HEK293 (cell line): ENCODE measurements at regions not wholly inside any gene's neighbourhood (a gene's known extent, or its start where the extent isn't known, plus 50 kb on each side); places are given as distances from the start of the nearest gene placed in this dataset.

Source experiments
- CTCF ChIA-PET: fragments of 350-600 bp; formaldehyde crosslinking; extraction: SDS; loops from one replicate; lab custom pipeline; 2021; ENCODE audit warnings: antibody characterized with exemption; lab: Yijun Ruan, JAX
- POLR2A ChIA-PET: fragments of 300-600 bp; formaldehyde crosslinking; extraction: SDS; loops from one replicate; lab custom pipeline; 2020; ENCODE audit warnings: antibody characterized with exemption, inconsistent platforms; lab: Yijun Ruan, JAX
- H3K27ac ChIP-seq: fragments of 200-500 bp; sonication (Bioruptor generic); 2 replicates; pipeline ENCODE4 v1.5.1; 2014; ENCODE audit warnings: low read depth, low read length, control low read depth, inconsistent platforms; ENCODE audit errors: extremely low read depth
- H3K36me3 ChIP-seq, 2 experiments: fragments of 200-500 bp in 1 of 2; sonication (Bioruptor generic) in 1 of 2; 1 replicate in 1 of 2; 2 replicates in 1 of 2; pipeline ENCODE4 v1.5.1; 2014 to 2017; ENCODE audit warnings: inconsistent platforms in 2 of 2, low read length in 2 of 2; ENCODE audit not compliant: control insufficient read depth in 2 of 2, insufficient read depth in 1 of 2
- H3K4me1 ChIP-seq: fragments of 200-500 bp; sonication (Bioruptor generic); 2 replicates; pipeline ENCODE4 v1.5.1; 2014; ENCODE audit warnings: mild to moderate bottlenecking, low read length, inconsistent platforms; ENCODE audit not compliant: control insufficient read depth, insufficient read depth
- H3K4me3 ChIP-seq: 2 replicates; pipeline ENCODE4 v1.5.1; 2011; ENCODE audit warnings: low read depth, mild to moderate bottlenecking, control low read depth, low read length, moderate library complexity
- H3K9me3 ChIP-seq: fragments of 200-500 bp; sonication (Bioruptor generic); 2 replicates; pipeline ENCODE4 v1.5.1; 2014; ENCODE audit warnings: low read depth, low read length, inconsistent platforms; ENCODE audit not compliant: control insufficient read depth, insufficient read depth
- KLF8 ChIP-seq: fragments of 450-650 bp; formaldehyde crosslinking; IDR thresholded peaks from 2 replicates; pipeline ENCODE4 v1.5.1; 2016; ENCODE audit warnings: missing biosample characterization, missing genetic modification characterization
- MYNN ChIP-seq: fragments of 450-650 bp; formaldehyde crosslinking; IDR thresholded peaks from 2 replicates; pipeline ENCODE4 v1.5.1; 2016; ENCODE audit warnings: missing biosample characterization, missing genetic modification characterization, borderline replicate concordance
- PRDM10 ChIP-seq: fragments of 450-650 bp; formaldehyde crosslinking; IDR thresholded peaks from 2 replicates; pipeline ENCODE4 v1.5.1; 2016; ENCODE audit warnings: missing biosample characterization, missing genetic modification characterization
- SCRT2 ChIP-seq: fragments of 450-650 bp; formaldehyde crosslinking; IDR thresholded peaks from 2 replicates; pipeline ENCODE4 v1.5.1; 2016; ENCODE audit warnings: missing biosample characterization, missing genetic modification characterization
- YY1 ChIP-seq: fragments of 450-650 bp; formaldehyde crosslinking; IDR thresholded peaks from 2 replicates; pipeline ENCODE4 v1.5.1; 2018; ENCODE audit warnings: missing biosample characterization, missing genetic modification characterization
- ZBTB6 ChIP-seq: fragments of 450-650 bp; formaldehyde crosslinking; IDR thresholded peaks from 2 replicates; pipeline ENCODE4 v1.5.1; 2017; ENCODE audit warnings: missing biosample characterization, missing genetic modification characterization
- ZEB2 ChIP-seq: fragments of 450-650 bp; formaldehyde crosslinking; IDR thresholded peaks from 2 replicates; pipeline ENCODE4 v1.5.1; 2016; ENCODE audit warnings: missing biosample characterization, missing genetic modification characterization
- ZFHX2 ChIP-seq: fragments of 450-650 bp; formaldehyde crosslinking; conservative IDR thresholded peaks from 2 replicates; pipeline ENCODE4 v1.5.1; 2016; ENCODE audit warnings: missing biosample characterization, missing genetic modification characterization
- ZNF114 ChIP-seq: fragments of 450-650 bp; formaldehyde crosslinking; IDR thresholded peaks from 2 replicates; pipeline ENCODE4 v1.5.0; 2017; ENCODE audit warnings: missing biosample characterization, missing genetic modification characterization
- ZNF132 ChIP-seq: fragments of 450-650 bp; formaldehyde crosslinking; IDR thresholded peaks from 2 replicates; pipeline ENCODE4 v1.5.1; 2017; ENCODE audit warnings: missing biosample characterization, missing genetic modification characterization, borderline replicate concordance
- ZNF19 ChIP-seq: fragments of 450-650 bp; formaldehyde crosslinking; IDR thresholded peaks from 2 replicates; pipeline ENCODE4; 2016; ENCODE audit warnings: missing biosample characterization, missing genetic modification characterization, low read depth
- ZNF302 ChIP-seq: fragments of 450-650 bp; formaldehyde crosslinking; IDR thresholded peaks from 2 replicates; pipeline ENCODE4 v1.5.1; 2016; ENCODE audit warnings: missing biosample characterization, missing genetic modification characterization, low read depth
- ZNF324 ChIP-seq: fragments of 450-650 bp; formaldehyde crosslinking; IDR thresholded peaks from 2 replicates; pipeline ENCODE4 v1.5.1; 2016; ENCODE audit warnings: missing biosample characterization, missing genetic modification characterization
- ZNF341 ChIP-seq: fragments of 450-650 bp; formaldehyde crosslinking; IDR thresholded peaks from 2 replicates; pipeline ENCODE4; 2016; ENCODE audit warnings: low read depth, missing biosample characterization, missing genetic modification characterization
- ZNF426 ChIP-seq: fragments of 450-650 bp; formaldehyde crosslinking; IDR thresholded peaks from 2 replicates; pipeline ENCODE4 v1.5.1; 2017; ENCODE audit warnings: missing biosample characterization, missing genetic modification characterization, mild to moderate bottlenecking, inconsistent platforms, moderate library complexity
- ZNF544 ChIP-seq: fragments of 450-650 bp; formaldehyde crosslinking; IDR thresholded peaks from 2 replicates; pipeline ENCODE4 v1.5.0; 2017; ENCODE audit warnings: missing biosample characterization, missing genetic modification characterization
- ZNF561 ChIP-seq: fragments of 450-650 bp; IDR thresholded peaks from 2 replicates; pipeline ENCODE4 v1.5.1; 2018; ENCODE audit warnings: missing biosample characterization, missing genetic modification characterization, borderline replicate concordance
- ZNF704 ChIP-seq: fragments of 450-650 bp; formaldehyde crosslinking; IDR thresholded peaks from 2 replicates; pipeline ENCODE4 v1.5.1; 2016; ENCODE audit warnings: missing biosample characterization, missing genetic modification characterization
- ZNF707 ChIP-seq: fragments of 450-650 bp; formaldehyde crosslinking; IDR thresholded peaks from 2 replicates; pipeline ENCODE4 v1.5.1; 2016; ENCODE audit warnings: missing biosample characterization, missing genetic modification characterization
- ZNF792 ChIP-seq: fragments of 450-650 bp; formaldehyde crosslinking; IDR thresholded peaks from 2 replicates; pipeline ENCODE4 v1.5.1; 2016; ENCODE audit warnings: missing biosample characterization, missing genetic modification characterization
- ZNF837 ChIP-seq: fragments of 450-650 bp; formaldehyde crosslinking; IDR thresholded peaks from 2 replicates; pipeline ENCODE4 v1.5.1; 2016; ENCODE audit warnings: missing biosample characterization, missing genetic modification characterization
- ZSCAN18 ChIP-seq: fragments of 450-650 bp; formaldehyde crosslinking; IDR thresholded peaks from 2 replicates; pipeline ENCODE4 v1.5.1; 2016; ENCODE audit warnings: missing biosample characterization, missing genetic modification characterization

- no peak overlapping the region for H3K4me3 ChIP-seq
- no peaks in the 10 kb centered on the region for H3K36me3 ChIP-seq
- POLR2A ChIA-PET = no interaction called here
- no peak for TF ChIP-seq ZNF114
- TF ChIP-seq ZNF341 (tag by site-specific recombination) = no peak
- no peak for TF ChIP-seq ZEB2 (tag by site-specific recombination)
- H3K27ac ChIP-seq = no peak overlapping the region
- no peaks in the 10 kb centered on the region; the same call in 1 of the 2 replicates for H3K9me3 ChIP-seq
- CTCF ChIA-PET = no interaction called here
- no peaks in the 10 kb centered on the region for H3K4me1 ChIP-seq
Measured at GRCh38 chr4:66991521-66991920, 553.8 kb downstream of the CENPC start.

- TF ChIP-seq ZNF324 (tag by site-specific recombination) (no peak), ZSCAN18 (tag by site-specific recombination) (no peak), ZBTB6 (tag by site-specific recombination) (no peak), ZNF707 (tag by site-specific recombination) (no peak), MYNN (tag by site-specific recombination) (no peak), KLF8 (tag by site-specific recombination) (no peak), PRDM10 (tag by site-specific recombination) (no peak), ZNF132 (tag by site-specific recombination) (no peak)
- Histone ChIP-seq H3K36me3 (no peaks in the 10 kb centered on the region), H3K4me3 (no peak overlapping the region), H3K9me3 (no peaks in the 10 kb centered on the region), H3K4me1 (no peaks in the 10 kb centered on the region), H3K27ac (no peak overlapping the region)
- CTCF ChIA-PET = no interaction called here
- POLR2A ChIA-PET = no interaction called here
Measured at GRCh38 chr4:66974665-66975064, 570.6 kb downstream of the CENPC start.

GRCh38 chr4:66972087-66972486, 573.2 kb downstream of the CENPC start:
- ChIA-PET POLR2A (no interaction called here), CTCF (interaction anchor here (0.8 kb wide), 1 partner anchor 195 kb away, joined by 3 read pairs; no protein-coding TSS in a partner anchor)
- Histone ChIP-seq H3K4me1 (no peaks in the 10 kb centered on the region), H3K4me3 (no peak overlapping the region), H3K27ac (no peak overlapping the region), H3K36me3 (no peaks in the 10 kb centered on the region), H3K9me3 (no peaks in the 10 kb centered on the region)
- no peak for TF ChIP-seq ZNF19 (tag by site-specific recombination)
- no peak for TF ChIP-seq ZFHX2 (tag by site-specific recombination)
- TF ChIP-seq ZNF837 (tag by site-specific recombination) = no peak
- TF ChIP-seq ZNF704 (tag by site-specific recombination) = no peak
- TF ChIP-seq ZNF792 (tag by site-specific recombination) = no peak
- TF ChIP-seq ZSCAN18 (tag by site-specific recombination) = no peak
- TF ChIP-seq ZNF426 = no peak
- TF ChIP-seq ZNF561 = no peak
- no peak for TF ChIP-seq ZNF544 (tag by site-specific recombination)
- no peak for TF ChIP-seq SCRT2
- no peak for TF ChIP-seq YY1
- no peak for TF ChIP-seq ZNF302 (tag by site-specific recombination)
